Activated CD4-positive, alpha-beta T cell treated with anti-CD3 and anti-CD28 coated beads, Interleukin-2, amount 50 U/mL, for 16 hours (primary cell): ENCODE measurements at regions not wholly inside any gene's neighbourhood (a gene's known extent, or its start where the extent isn't known, plus 50 kb on each side); places are given as distances from the start of the nearest gene placed in this dataset.

ENCODE experiments used
- DNase-seq: peaks from one replicate; pipeline ENCODE4 v3.0.0-alpha.2; 2020

DNA sequence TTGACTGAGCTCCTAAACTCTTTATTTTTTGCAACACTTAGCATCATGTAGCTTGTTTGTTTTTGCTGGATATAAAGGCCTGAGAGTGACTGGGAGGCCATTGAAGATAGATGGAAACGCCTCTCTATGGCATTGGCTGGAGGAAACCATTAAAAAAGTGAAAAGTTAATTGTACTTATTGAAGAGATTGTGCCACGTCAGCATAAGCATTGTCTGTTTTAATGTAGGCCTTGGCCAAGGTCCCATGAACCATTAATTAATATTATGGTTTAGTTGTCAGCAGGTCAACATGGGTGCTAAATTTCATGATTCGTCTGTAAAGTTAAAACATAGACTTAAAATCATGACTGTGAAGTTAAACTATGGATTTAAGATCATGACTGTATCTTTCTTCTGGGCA is 178.6 kb downstream of the GATA3 start:
- DNase-seq = no peak

GRCh38 chr10:8233832-8234259 is 179.4 kb downstream of the GATA3 start:
- no peak for DNase-seq

- no peak for DNase-seq
These were observed 181.0 kb downstream of the GATA3 start for GRCh38 chr10:8235253-8236027.

- DNase-seq = peak; percentile 90
These were observed 184.5 kb downstream of the GATA3 start for GRCh38 chr10:8238986-8239385.

DNA sequence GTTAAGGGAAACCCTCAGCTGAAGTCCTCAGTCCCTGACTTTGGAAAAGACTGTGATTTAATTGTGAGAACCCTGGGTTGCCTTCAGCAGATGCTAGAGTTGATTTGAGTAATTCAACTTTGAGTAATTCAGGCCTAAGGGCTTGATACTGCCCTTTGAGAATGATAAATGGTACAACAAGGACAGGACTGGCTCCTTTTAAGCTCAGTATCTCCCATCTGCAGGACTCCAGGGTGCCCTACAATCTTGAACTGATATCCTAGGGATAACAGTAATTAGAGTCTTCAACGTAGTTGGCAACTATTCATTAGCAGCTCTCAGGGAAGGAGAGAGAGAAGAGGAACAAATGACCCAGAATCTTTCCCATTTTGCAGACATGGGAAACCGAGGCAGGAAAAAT is 186.4 kb downstream of the GATA3 start:
- DNase-seq = no peak

DNA sequence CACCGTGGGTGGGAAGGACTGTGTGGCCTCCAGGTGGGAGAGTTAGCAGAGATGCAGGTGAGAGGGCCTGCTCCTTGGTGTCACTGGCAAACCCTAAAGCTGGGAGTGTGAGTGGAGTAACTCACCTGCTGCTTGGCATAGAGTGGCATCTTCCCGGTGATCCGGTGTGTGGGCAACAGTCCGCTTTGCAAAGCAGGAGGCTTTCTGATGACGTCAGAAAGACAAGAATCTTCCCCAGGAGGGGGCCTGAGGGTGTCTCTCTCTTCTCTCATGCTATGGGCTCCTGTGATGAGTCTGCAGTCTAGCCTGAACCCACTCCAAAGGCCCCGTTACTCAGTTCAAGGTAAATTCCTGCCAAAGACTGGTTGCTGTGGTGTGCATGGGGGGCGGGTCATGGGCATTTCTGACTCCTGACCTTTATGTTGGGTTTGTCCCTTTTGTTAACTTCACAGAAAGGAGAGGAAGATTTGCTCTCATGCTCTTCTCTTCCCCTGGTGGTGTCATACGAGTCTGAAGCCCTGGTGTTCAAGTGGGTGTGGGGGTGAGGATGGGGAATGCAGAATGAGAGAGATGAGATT is 187.9 kb downstream of the GATA3 start:
- peak; percentile 35 for DNase-seq

GRCh38 chr10:8245131-8245813 is 190.8 kb downstream of the GATA3 start:
- DNase-seq = peak; percentile 84

GRCh38 chr10:8245814-8246142 is 191.3 kb downstream of the GATA3 start:
- DNase-seq = peak; percentile 56

- no peak for DNase-seq
These were observed 192.1 kb downstream of the GATA3 start for GRCh38 chr10:8246548-8246947.

- DNase-seq = no peak
These were observed 192.7 kb downstream of the GATA3 start for GRCh38 chr10:8247191-8247590.

DNA sequence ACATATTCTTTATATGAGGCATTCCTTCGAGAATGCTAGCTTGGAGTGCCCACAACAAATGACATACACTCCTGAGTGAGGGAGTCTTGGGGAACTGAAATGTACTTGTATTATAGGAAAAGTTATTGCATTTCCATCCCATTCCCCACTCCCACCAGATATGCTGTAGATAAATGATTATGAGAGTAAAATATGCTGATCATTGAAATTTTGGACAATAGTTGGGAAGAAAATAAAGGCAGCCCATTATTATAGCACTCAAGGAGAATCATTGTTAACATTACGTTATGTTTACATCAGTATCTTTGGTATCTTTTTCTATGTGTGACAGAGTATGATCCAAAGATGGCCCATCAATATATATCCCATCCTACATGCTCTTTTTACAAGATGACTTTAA is 194.4 kb downstream of the GATA3 start:
- DNase-seq = no peak

DNA sequence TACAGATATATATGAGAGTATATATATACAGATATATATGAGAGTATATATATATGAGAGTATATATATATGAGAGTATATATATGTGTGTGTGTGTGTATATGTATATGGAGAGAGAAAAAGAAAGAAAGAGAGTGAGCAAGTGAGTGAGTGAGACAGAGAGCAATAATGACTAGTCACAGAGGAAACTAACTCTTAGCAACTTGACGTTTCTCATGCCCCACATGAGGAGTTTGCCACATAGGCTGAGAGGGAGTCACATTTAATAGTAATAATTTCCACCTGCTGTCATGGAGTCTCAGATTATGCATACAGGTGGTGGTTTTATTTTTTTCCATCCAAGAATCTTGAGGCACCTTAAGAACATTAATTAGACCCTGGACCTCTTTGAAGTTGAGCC is 199.9 kb downstream of the GATA3 start:
- peak; percentile 80 for DNase-seq

- DNase-seq = no peak
These were observed 200.8 kb downstream of the GATA3 start for GRCh38 chr10:8255301-8255700.

- DNase-seq = no peak
These were observed 206.2 kb downstream of the GATA3 start for GRCh38 chr10:8260645-8261044.

DNA sequence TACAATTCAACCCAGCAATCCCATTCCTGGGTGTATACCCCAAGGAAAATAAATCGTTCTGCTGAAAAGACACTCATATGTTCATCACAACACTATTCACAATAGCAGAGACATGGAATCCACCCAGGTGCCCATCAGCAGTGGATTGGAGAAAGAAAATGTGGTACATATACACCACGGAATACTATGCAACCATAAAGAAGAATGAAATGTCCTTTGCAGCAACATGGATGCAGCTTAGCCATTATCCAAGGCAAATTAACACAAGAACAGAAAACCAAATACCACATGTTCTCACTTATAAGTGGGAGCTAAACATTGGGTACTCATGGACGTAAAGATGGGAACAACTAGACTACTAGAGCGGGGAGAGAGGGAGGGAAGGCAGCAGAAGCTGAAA is 207.8 kb downstream of the GATA3 start:
- no peak for DNase-seq

GRCh38 chr10:8269976-8270375 is 215.5 kb downstream of the GATA3 start:
- no peak for DNase-seq

DNA sequence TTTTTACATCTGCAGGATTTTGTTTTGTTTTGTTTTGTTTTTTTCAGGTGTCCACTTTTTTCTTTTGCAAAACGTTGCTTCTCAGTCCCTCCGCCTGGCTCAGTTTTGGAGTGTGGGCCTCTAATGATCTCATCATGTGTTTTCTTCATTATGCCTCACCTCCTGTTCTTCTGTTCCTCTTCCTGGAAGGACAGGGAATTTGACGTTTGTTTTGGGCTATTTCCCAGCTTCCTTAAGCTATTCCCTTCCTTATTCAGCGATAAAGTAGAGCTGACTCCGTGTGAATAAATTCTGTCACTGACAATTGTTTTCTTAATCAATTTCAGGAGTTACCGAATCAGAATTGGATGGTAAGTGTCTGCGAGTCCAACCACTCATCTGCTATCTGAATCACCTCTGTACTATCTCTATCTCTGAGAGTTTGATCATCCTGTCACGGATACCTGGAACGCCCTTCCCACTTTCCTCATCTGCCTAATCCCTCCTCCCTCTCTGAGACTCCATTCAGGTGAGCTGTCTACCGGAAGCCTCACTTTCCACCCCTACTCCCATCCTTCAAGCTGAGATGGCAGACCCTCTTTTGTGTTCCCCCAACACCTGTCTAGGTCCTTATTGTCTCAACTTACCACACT is 218.4 kb downstream of the GATA3 start:
- DNase-seq = no peak

GRCh38 chr10:8273749-8274148 is 219.3 kb downstream of the GATA3 start:
- DNase-seq = no peak

DNA sequence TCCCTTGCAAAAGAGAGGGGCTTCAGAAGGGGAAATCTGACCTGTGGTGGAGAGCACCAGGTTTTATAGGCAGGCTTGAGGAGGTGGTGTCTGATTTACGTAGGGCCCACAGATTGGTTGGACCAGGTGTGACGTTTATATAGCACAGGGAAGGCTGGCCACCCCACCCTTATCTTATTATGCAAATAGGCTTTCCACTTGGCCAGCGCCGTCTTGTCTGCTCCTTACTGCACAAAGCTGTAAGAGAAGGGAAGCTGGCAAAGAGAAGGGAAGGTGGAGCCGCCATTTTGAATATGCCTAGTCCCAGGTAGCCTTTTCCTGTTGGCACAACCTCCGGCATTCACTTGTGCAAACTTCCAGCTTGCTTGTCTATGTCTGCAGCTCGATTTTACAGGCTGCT is 221.4 kb downstream of the GATA3 start:
- DNase-seq = no peak

DNA sequence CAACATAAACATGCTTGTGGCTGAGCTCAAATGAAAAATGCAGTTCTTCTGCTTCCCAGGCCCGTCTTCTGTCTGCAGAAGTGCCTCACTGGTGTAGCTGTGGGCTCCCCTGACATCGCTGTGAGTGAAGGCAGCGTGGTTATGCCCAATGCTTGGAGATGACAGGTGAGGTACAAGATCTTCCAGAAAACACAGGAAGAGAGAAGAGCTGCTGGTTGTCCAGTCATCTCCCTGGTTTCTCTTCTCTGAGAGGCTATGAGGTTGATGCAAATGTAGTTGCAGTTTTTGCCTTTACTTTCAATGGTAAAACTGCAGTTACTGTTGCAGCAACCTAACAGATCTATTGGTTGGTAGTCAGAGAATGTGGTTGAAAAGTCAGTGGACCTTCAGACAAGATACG is 223.6 kb downstream of the GATA3 start:
- DNase-seq = peak; percentile 46

GRCh38 chr10:8279598-8279997 is 225.1 kb downstream of the GATA3 start:
- DNase-seq = no peak

- DNase-seq = no peak
These were observed 226.5 kb downstream of the GATA3 start for GRCh38 chr10:8280946-8281345.

- DNase-seq = no peak
These were observed 227.9 kb downstream of the GATA3 start for GRCh38 chr10:8282340-8282739.
